Activated CD4-positive, alpha-beta memory T cell treated with anti-CD3 and anti-CD28 coated beads, Interleukin-2, amount 10 ng/mL, durations not matched to agents 7 days and 5 days (primary cell): ENCODE measurements at regions not wholly inside any gene's neighbourhood (a gene's known extent, or its start where the extent isn't known, plus 50 kb on each side); places are given as distances from the start of the nearest gene placed in this dataset.

Experiments used
- CTCF ChIA-PET: fragments of 350-600 bp; sonication (Branson Sonifier 250); formaldehyde crosslinking; loops from one replicate; lab custom pipeline; 2021; ENCODE audit warnings: antibody characterized with exemption, inconsistent platforms; lab: Charles Lee
- POLR2A ChIA-PET: fragments of 350-600 bp; sonication (Branson Sonifier 250); formaldehyde crosslinking; loops from one replicate; lab custom pipeline; 2021; ENCODE audit warnings: antibody characterized with exemption; lab: Charles Lee
- DNase-seq: peaks from one replicate; pipeline ENCODE4 v3.0.0-alpha.2; 2020
- H3K27ac Mint-ChIP-seq: one replicate; pipeline ENCODE4 v1.8.0; 2021; ENCODE audit warnings: mild to moderate bottlenecking, mixed read lengths
- H3K27me3 Mint-ChIP-seq: one replicate; pipeline ENCODE4 v1.8.0; 2021; ENCODE audit warnings: mixed read lengths
- H3K36me3 Mint-ChIP-seq: one replicate; pipeline ENCODE4 v1.8.0; 2021; ENCODE audit warnings: low read depth, mixed read lengths
- H3K4me1 Mint-ChIP-seq: one replicate; pipeline ENCODE4 v1.8.0; 2021; ENCODE audit warnings: mixed read lengths
- H3K4me3 Mint-ChIP-seq: one replicate; pipeline ENCODE4 v1.8.0; 2021; ENCODE audit warnings: mild to moderate bottlenecking, mixed read lengths
- H3K9me3 Mint-ChIP-seq: one replicate; pipeline ENCODE4 v1.8.0; 2021; ENCODE audit warnings: mixed read lengths

DNA sequence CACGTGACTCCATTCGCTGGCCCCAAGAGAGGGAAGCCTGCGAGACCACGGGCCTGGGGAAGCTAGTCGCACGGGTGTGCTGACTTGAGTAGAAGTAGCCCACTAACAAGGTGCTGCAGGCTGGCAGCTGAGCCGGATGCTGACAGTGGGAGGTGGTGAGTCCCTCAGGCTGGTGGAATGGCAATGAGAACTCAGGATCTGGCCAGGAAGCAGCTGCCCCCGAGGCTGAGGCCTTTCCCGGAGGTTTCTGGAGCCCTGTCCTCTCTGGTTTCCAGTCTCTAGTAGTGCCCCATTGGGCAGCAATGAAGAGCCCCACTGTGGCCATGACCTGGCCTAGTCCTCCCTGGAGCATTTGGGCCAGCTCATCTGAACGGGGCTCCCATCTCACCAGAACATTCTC lies 366.7 kb upstream of the IRX4 start:
- ChIA-PET CTCF (no interaction called here), POLR2A (no interaction called here)
- no peak overlapping the region for H3K27ac Mint-ChIP-seq
- DNase-seq: no peak
- H3K4me3 Mint-ChIP-seq: no peak overlapping the region
- H3K27me3 Mint-ChIP-seq: no peaks in the 10 kb centered on the region
- H3K4me1 Mint-ChIP-seq: no peaks in the 10 kb centered on the region
- H3K36me3 Mint-ChIP-seq: no peaks in the 10 kb centered on the region
- H3K9me3 Mint-ChIP-seq: no peaks in the 10 kb centered on the region

DNA sequence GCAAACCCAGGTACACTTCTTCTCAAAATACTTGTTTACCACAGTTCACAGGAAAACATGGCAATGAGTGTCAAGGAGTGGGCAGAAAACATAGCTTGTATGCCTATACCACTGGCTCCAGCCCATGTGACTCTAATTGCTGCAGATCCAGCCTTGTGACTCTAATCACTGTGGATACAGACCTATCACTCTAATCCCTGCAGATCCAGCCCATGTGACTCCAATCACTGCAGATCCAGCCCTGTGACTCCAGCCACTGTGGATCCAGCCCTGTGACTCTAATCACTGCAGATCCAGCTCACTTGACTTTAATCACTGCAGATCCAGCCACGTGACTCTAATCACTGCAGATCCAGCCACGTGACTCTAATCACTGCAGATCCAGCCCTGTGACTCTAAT lies 366.3 kb upstream of the IRX4 start:
- POLR2A ChIA-PET: interaction anchor here (0.6 kb wide), 1 partner anchor 629 kb away, joined by 3 read pairs; no protein-coding TSS in a partner anchor

DNA sequence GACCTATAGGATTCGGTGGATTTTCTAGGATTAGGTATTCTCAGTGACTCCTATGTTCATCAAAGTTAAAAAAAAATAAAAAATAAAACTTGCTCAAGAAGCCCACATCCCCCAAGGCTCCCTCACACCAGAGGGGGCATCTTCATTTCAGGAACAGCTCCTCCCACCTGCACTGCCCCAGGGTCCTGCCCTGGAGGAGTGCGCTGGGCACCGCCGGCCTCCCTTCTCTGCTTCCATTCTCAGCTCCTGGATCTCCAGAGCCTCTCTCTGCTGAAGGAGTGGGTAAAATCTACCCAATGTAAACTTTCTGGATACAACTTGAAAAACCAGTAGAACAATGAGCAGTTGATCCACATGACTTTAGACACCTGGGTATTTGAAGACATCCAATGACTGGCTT lies 359.8 kb upstream of the IRX4 start:
- Mint-ChIP-seq H3K27ac (no peak overlapping the region), H3K36me3 (no peaks in the 10 kb centered on the region), H3K9me3 (peaks cover 5% of the 10 kb centered on the region), H3K4me1 (no peaks in the 10 kb centered on the region), H3K4me3 (no peak overlapping the region), H3K27me3 (no peaks in the 10 kb centered on the region)
- POLR2A ChIA-PET: no interaction called here
- DNase-seq: no peak
- CTCF ChIA-PET: no interaction called here

More for the DNA sequence above, 366.3 kb upstream of the IRX4 start:
- no peaks in the 10 kb centered on the region for H3K36me3 Mint-ChIP-seq
- no peak overlapping the region for H3K4me3 Mint-ChIP-seq
- no peak for DNase-seq
- no peaks in the 10 kb centered on the region for H3K27me3 Mint-ChIP-seq
- no peaks in the 10 kb centered on the region for H3K9me3 Mint-ChIP-seq
- no peaks in the 10 kb centered on the region for H3K4me1 Mint-ChIP-seq
- CTCF ChIA-PET: no interaction called here
- no peak overlapping the region for H3K27ac Mint-ChIP-seq

DNA sequence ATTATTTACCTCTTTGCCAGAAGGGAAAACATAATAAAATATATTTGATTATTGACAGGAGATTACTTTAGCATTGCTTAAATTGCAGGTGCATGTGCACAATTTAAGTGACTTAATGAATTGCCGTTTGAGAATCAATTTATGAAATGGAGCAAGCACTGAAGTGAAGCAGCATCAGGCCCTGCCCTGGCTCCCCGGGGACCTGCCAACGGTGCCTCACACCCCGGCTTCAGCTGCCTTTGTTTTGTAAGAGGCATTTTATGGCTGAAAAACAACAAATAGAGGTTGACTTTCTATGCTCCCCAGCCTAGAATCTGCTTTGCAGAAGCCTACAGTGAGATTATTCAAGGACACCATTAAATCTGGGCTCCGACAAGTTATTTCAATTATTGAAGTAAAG lies 359.1 kb upstream of the IRX4 start:
- H3K27me3 Mint-ChIP-seq: no peaks in the 10 kb centered on the region
- DNase-seq: no peak
- no peaks in the 10 kb centered on the region for H3K36me3 Mint-ChIP-seq
- no peak overlapping the region for H3K4me3 Mint-ChIP-seq
- peaks cover 5% of the 10 kb centered on the region for H3K9me3 Mint-ChIP-seq
- no peaks in the 10 kb centered on the region for H3K4me1 Mint-ChIP-seq
- POLR2A ChIA-PET: no interaction called here
- no peak overlapping the region for H3K27ac Mint-ChIP-seq
- CTCF ChIA-PET: no interaction called here

DNA sequence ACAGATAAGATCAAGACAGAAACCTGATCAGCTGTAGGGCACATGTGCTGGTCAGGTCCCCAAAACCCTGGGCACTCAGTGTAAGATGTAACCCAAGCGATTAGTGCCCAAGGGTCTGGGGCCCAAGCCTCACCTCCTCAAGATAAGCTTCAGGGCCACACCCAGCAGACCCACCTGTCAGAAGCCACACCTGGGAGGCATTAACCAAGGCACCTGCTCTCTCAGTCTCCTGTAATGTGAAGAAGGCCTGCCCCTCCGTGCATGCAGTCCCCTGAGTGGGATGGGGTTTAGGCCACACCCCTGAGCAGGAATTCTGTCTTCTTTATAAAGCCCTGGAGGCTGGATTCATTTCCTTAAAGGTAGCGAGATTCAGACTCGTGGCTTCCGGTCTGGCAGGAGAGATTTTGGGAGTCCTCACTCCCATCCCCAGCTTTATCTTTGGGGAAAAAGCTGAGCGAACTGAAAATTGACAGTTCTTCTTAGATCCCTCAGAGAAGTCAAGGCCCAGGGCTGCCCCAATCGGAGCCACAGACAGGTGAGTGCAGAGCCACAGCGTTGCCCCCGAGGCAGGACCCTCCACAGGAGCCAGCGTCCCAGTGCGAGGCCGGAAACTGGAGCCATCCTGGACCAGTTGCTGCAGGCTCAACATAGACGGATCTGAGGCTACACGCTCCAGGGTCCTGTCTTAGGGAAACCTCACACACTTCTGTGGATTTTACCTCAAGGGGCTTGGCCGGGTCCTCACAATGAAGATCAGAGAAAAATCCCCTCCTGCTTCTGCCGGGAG lies 357.6 kb upstream of the IRX4 start:
- H3K27ac Mint-ChIP-seq: no peak overlapping the region
- DNase-seq: no peak
- CTCF ChIA-PET: no interaction called here
- POLR2A ChIA-PET: no interaction called here
- no peaks in the 10 kb centered on the region for H3K4me1 Mint-ChIP-seq
- no peaks in the 10 kb centered on the region for H3K27me3 Mint-ChIP-seq
- H3K9me3 Mint-ChIP-seq: peaks cover 5% of the 10 kb centered on the region
- no peaks in the 10 kb centered on the region for H3K36me3 Mint-ChIP-seq
- no peak overlapping the region for H3K4me3 Mint-ChIP-seq

DNA sequence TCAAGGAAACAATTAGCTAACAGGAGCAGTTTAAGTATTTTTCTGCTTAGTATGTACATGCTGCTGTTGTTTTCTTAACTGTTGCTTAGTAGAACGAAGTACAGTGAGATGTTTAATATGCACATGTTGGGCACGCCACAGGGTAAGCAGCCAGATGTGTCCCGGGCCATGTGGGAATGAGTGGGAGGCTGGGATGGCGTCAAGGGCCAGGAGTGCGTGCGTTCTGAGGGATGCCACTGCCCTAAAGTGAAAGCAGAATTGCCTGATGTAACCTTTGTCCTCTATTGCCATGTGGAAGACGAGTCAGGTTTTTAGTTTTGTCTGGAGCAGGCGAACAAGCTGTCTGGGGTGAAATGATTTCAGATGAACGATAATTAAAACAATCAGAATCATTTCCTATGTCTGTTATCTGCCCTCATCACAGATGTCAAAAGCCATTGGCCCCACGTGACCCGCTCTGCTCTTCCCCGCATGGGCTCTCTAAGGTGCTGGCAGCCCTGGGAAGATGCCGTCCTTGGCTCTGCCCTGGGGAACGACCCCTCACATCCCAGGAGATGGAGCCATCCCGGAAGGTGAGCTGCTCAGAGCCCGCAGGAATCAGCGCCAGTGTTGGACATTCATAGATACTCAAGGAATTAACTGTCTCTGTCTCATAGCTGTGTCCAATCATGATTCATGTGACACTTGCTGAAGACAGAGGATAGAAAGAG lies 356.6 kb upstream of the IRX4 start:
- no peaks in the 10 kb centered on the region for H3K4me1 Mint-ChIP-seq
- DNase-seq: no peak
- peaks cover 8% of the 10 kb centered on the region for H3K9me3 Mint-ChIP-seq
- POLR2A ChIA-PET: no interaction called here
- no peaks in the 10 kb centered on the region for H3K27me3 Mint-ChIP-seq
- H3K36me3 Mint-ChIP-seq: no peaks in the 10 kb centered on the region
- H3K4me3 Mint-ChIP-seq: no peak overlapping the region
- CTCF ChIA-PET: no interaction called here
- H3K27ac Mint-ChIP-seq: no peak overlapping the region

DNA sequence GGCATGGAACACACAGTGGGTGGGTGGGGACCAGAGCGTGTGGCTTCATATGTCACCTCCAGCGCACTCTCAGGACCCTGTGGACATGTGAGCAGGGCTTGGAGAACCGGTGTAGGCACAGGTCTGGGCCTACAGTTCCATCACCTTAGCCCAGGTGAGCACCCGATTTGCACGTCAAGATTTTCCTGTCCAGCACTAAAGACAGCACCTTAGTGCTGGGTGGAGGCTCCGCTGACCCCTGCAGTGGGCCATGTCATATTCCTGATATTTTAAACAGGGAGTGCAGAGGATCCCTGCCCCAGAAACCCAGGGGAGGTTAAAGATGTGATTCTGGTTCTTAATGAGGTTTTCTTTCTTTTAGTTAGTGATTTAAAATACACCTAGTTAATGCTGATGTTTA lies 356.0 kb upstream of the IRX4 start:
- Mint-ChIP-seq H3K4me3 (no peak overlapping the region), H3K4me1 (no peaks in the 10 kb centered on the region), H3K27me3 (no peaks in the 10 kb centered on the region), H3K9me3 (peaks cover 8% of the 10 kb centered on the region), H3K36me3 (no peaks in the 10 kb centered on the region), H3K27ac (no peak overlapping the region)
- ChIA-PET POLR2A (no interaction called here), CTCF (no interaction called here)
- DNase-seq: no peak

DNA sequence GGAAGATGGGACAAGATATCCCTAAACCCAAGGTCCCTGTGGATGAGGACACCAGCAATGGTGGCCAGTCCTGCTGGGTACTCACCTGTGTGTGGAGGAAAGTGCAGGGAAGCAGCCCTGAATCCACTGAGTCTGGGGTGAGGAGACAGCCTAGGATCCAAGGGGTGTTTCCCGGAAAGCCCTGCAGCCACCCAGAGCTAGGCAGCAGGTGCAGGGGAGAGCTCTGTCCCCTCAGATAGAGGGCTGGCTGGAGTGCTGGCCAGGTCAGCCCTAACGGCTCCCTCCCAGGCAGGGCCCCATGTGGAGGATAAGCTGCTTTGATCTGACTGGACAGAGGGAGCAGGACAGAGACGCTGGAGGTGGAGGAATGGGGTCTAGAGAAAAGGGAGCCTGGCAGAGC lies 344.7 kb upstream of the IRX4 start:
- POLR2A ChIA-PET: no interaction called here
- CTCF ChIA-PET: no interaction called here

DNA sequence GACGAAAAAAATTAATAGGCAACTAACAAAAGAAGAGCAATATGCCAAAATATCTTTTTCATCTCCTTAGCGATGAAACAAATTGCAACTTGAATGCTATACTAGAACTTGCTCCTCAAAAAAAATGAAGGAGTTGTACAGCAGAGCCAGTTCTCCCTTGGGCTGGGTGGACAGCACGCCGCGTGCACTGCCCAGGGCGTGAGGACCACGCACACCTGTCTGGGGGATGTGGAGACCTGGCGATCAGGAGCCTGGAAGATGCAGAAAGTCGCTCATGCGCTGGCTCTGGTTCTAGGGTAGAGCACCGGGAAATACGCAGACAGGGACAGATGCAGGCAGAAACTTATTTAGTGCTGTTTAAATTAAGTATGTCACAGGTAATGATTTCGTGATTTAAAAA lies 342.0 kb upstream of the IRX4 start:
- DNase-seq: no peak
- Mint-ChIP-seq H3K27ac (no peak overlapping the region), H3K4me3 (no peak overlapping the region), H3K27me3 (no peaks in the 10 kb centered on the region), H3K9me3 (no peaks in the 10 kb centered on the region), H3K36me3 (no peaks in the 10 kb centered on the region), H3K4me1 (no peaks in the 10 kb centered on the region)
- ChIA-PET POLR2A (no interaction called here), CTCF (no interaction called here)

More for the DNA sequence above, 344.7 kb upstream of the IRX4 start:
- DNase-seq: no peak
- no peak overlapping the region for H3K4me3 Mint-ChIP-seq
- no peak overlapping the region for H3K27ac Mint-ChIP-seq
- H3K4me1 Mint-ChIP-seq: no peaks in the 10 kb centered on the region
- no peaks in the 10 kb centered on the region for H3K36me3 Mint-ChIP-seq
- no peaks in the 10 kb centered on the region for H3K9me3 Mint-ChIP-seq
- H3K27me3 Mint-ChIP-seq: no peaks in the 10 kb centered on the region

DNA sequence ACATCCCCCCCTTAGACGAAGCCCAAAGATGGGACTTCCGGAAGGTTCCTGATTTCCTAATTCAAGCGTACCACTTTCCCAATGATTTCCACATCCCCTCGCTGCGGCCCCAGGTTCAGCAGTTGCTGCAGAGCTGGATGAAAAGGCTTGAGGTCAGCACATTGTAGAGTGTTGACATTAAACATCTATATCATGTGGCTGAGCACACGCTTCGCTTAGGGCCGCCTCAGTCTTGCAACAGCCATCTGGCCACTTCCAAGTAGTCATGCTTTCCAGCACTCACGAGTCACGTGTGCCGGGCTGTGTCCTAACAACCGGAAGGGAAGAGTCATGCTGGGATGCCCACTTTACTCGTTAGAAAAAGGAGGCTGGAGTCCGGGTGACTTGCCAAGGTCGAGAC lies 340.6 kb upstream of the IRX4 start:
- no peak overlapping the region for H3K4me3 Mint-ChIP-seq
- ChIA-PET CTCF (no interaction called here), POLR2A (no interaction called here)
- no peaks in the 10 kb centered on the region for H3K27me3 Mint-ChIP-seq
- H3K27ac Mint-ChIP-seq: no peak overlapping the region
- no peaks in the 10 kb centered on the region for H3K9me3 Mint-ChIP-seq
- H3K4me1 Mint-ChIP-seq: no peaks in the 10 kb centered on the region
- DNase-seq: no peak
- H3K36me3 Mint-ChIP-seq: no peaks in the 10 kb centered on the region

DNA sequence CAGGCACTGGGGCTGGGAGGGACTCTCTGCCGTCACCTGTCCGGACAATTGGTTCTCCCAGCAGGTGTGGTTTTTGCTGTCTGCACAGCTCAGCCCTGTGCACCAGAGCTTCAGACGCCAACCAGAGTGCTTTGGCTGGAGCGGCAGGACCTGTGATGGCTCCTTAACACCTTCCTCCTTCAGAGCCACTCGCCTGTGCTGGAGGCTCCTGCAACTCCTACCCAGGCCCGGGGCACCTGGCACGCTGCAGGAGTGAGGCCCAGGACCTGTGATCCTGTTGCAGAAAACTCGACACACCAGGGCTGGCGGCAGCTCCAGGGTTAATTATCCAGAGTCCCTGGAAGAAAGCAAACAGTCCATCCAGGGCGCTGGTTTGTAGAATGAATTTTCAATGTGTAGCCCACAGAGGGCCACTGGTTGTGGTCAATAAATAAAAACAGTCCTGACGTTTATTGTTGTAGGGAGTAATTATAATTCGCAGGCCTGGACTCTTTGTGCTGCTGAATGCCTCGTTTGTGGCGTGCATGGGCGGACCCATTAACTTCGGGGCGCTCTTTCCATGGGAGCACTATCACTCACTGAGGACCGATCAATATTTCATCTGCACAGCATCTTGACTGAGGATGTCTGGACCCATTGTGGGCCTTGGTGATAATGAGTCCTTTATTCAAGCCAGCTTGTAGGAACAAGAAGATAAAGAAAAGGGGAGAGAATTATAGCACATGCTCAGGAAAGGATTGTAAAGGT lies 339.7 kb upstream of the IRX4 start:
- Mint-ChIP-seq H3K36me3 (no peaks in the 10 kb centered on the region), H3K27me3 (no peaks in the 10 kb centered on the region), H3K27ac (no peak overlapping the region), H3K4me1 (no peaks in the 10 kb centered on the region), H3K4me3 (no peak overlapping the region), H3K9me3 (no peaks in the 10 kb centered on the region)
- CTCF ChIA-PET: no interaction called here
- POLR2A ChIA-PET: no interaction called here
- no peak for DNase-seq

DNA sequence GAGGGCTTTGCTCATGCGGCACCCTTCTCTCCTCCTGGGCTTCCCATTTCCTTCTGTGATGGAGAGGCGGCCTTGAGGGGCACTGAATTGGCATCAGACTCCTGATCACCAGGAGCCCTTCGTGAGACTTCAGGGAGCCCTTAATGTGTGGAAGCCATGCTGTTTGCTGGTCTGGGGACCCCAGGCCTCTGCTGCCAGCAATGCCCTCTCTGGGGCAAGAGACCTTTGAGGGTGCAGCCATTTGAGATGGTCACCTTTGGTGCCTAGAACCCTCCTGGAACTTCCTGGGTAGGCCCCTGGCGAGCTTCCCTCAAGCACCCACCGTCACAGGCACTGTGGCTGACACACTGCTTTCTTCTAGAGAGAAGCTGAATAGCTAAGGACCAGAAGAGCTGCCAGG lies 338.7 kb upstream of the IRX4 start:
- POLR2A ChIA-PET: no interaction called here
- no peaks in the 10 kb centered on the region for H3K36me3 Mint-ChIP-seq

DNA sequence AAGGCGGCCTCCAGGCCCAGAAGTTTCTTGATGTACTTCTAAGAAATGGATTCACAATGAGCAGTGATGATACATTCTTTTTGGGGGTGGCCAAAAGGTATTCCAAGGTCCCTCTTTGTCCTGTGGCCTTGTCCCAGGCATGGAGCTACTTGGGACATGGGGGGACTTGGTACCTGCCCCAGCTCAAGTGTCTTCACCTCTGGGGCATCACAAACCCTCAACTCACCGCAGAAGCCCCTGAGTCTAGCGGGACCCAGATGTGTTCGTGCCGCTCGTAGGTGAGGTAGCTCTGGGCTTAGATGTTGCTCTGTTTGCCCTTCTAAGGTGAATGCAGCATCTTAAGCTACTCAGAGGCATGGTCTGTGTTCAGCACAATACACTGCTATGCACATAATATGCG lies 338.0 kb upstream of the IRX4 start:
- ChIA-PET CTCF (no interaction called here), POLR2A (no interaction called here)
- no peaks in the 10 kb centered on the region for H3K36me3 Mint-ChIP-seq
- H3K27me3 Mint-ChIP-seq: no peaks in the 10 kb centered on the region
- H3K9me3 Mint-ChIP-seq: no peaks in the 10 kb centered on the region
- no peak overlapping the region for H3K4me3 Mint-ChIP-seq
- H3K4me1 Mint-ChIP-seq: no peaks in the 10 kb centered on the region
- no peak overlapping the region for H3K27ac Mint-ChIP-seq
- DNase-seq: no peak

More for the DNA sequence above, 338.7 kb upstream of the IRX4 start:
- Mint-ChIP-seq H3K4me1 (no peaks in the 10 kb centered on the region), H3K4me3 (no peak overlapping the region), H3K9me3 (no peaks in the 10 kb centered on the region), H3K27me3 (no peaks in the 10 kb centered on the region), H3K27ac (no peak overlapping the region)
- CTCF ChIA-PET: no interaction called here
- DNase-seq: no peak
